Testis (tissue), 2 donors: ENCODE measurements at regions not wholly inside any gene's neighbourhood (a gene's known extent, or its start where the extent isn't known, plus 50 kb on each side); places are given as distances from the start of the nearest gene placed in this dataset.

ENCODE experiments used
- POLR2A ChIP-seq: fragments of 450-650 bp; IDR thresholded peaks from one replicate; pipeline ENCODE4 v1.6.1; 2017; ENCODE audit warnings: antibody characterized with exemption, mild to moderate bottlenecking, moderate library complexity
- TF ChIP-seq, protein P1 (sequence below), 3 experiments: fragments of 450-650 bp in 2 of 3; fragments of 200-600 bp in 1 of 3; sonication (generic) in 1 of 3; IDR thresholded peaks; one replicate each; pipeline ENCODE4 v1.5.1; 2016 to 2019; ENCODE audit warnings: antibody characterized with exemption in 3 of 3, mild to moderate bottlenecking in 2 of 3, moderate library complexity in 1 of 3

DNA sequence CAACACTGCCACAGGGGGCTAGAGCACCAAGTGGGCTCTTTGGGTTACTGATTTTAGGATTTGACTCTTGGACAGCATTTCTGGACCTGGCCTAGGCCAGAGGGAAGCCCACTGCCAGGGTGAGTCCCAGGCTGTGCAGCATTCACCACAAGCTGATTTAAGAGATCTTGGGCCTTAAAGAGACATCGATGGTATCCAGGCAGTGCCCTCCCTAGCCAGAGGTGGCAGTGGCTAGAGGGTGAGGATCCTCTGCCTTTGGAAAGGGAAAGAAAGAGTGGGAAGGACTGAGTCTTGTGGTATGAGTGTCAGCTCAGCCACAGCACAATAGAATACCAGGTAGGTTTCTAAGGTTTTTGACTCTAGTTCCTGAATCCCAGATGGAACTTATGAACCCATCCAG, 613.9 kb downstream of the FAT4 start:
- TF ChIP-seq, protein P1, sequence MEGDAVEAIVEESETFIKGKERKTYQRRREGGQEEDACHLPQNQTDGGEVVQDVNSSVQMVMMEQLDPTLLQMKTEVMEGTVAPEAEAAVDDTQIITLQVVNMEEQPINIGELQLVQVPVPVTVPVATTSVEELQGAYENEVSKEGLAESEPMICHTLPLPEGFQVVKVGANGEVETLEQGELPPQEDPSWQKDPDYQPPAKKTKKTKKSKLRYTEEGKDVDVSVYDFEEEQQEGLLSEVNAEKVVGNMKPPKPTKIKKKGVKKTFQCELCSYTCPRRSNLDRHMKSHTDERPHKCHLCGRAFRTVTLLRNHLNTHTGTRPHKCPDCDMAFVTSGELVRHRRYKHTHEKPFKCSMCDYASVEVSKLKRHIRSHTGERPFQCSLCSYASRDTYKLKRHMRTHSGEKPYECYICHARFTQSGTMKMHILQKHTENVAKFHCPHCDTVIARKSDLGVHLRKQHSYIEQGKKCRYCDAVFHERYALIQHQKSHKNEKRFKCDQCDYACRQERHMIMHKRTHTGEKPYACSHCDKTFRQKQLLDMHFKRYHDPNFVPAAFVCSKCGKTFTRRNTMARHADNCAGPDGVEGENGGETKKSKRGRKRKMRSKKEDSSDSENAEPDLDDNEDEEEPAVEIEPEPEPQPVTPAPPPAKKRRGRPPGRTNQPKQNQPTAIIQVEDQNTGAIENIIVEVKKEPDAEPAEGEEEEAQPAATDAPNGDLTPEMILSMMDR (IDR thresholded peaks at IDR 0.05) = no peak
- TF ChIP-seq POLR2A = no peak
